AG04450 (cell line): ENCODE measurements at regions not wholly inside any gene's neighbourhood (a gene's known extent, or its start where the extent isn't known, plus 50 kb on each side); places are given as distances from the start of the nearest gene placed in this dataset.

Experiments
- CTCF ChIA-PET: fragments of 300-600, 350-600 bp; formaldehyde crosslinking; extraction: SDS; loops from one replicate; lab custom pipeline; 2022; ENCODE audit warnings: antibody characterized with exemption, inconsistent platforms; lab: Charles Lee
- POLR2A ChIA-PET: fragments of 350-600 bp; formaldehyde crosslinking; extraction: SDS; loops from one replicate; lab custom pipeline; 2021; ENCODE audit warnings: antibody characterized with exemption, inconsistent platforms; lab: Yijun Ruan, JAX
- DNase-seq: peaks from one replicate; pipeline ENCODE4 v3.0.0-alpha.2; 2011; ENCODE audit warnings: low read depth, low spot score
- H3K27ac ChIP-seq: one replicate; pipeline ENCODE4 v1.5.1; 2012; ENCODE audit warnings: low read depth, low read length, control low read depth
- H3K27me3 ChIP-seq: one replicate; pipeline ENCODE4 v1.6.0; 2012; ENCODE audit warnings: low read length; ENCODE audit not compliant: control insufficient read depth, insufficient read depth
- H3K4me3 ChIP-seq: 2 replicates; pipeline ENCODE4 v1.5.1; 2011; ENCODE audit warnings: mild to moderate bottlenecking, low read depth, low read length, control low read depth
- H3K9me3 ChIP-seq: 2 replicates; pipeline ENCODE4 v1.5.1; 2012; ENCODE audit warnings: low read length; ENCODE audit not compliant: control insufficient read depth, insufficient read depth
- TF ChIP-seq, protein P1 (sequence below): IDR thresholded peaks from 2 replicates; pipeline ENCODE4 v1.5.1; 2011; ENCODE audit warnings: low read depth, low read length, control low read depth, inconsistent platforms

DNA sequence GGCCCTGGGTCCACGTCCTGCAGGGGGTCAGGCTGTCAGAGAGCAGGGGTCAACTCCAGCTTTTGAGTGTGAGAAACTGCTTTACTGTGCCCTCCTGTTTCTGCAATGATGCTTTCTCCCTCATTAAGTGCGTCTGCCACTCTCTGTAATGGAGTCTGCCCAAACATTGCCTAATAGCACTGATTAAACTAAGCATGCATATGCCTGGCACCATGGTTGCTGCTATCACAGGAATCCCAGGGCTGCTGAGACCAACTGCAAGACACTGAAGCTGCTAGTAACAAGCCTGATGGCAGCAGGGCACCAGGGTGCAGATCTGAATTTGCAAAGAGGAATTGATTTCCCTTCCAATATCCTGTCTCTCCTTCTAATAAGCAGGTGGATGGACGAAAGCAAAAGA is 125.3 kb downstream of the SLC24A2 start:
- Histone ChIP-seq H3K27me3 (no peaks in the 10 kb centered on the region), H3K9me3 (no peaks in the 10 kb centered on the region), H3K27ac (no peak overlapping the region), H3K4me3 (no peak overlapping the region)
- no peak for DNase-seq
- ChIA-PET CTCF (no interaction called here), POLR2A (no interaction called here)
- TF ChIP-seq, protein P1, sequence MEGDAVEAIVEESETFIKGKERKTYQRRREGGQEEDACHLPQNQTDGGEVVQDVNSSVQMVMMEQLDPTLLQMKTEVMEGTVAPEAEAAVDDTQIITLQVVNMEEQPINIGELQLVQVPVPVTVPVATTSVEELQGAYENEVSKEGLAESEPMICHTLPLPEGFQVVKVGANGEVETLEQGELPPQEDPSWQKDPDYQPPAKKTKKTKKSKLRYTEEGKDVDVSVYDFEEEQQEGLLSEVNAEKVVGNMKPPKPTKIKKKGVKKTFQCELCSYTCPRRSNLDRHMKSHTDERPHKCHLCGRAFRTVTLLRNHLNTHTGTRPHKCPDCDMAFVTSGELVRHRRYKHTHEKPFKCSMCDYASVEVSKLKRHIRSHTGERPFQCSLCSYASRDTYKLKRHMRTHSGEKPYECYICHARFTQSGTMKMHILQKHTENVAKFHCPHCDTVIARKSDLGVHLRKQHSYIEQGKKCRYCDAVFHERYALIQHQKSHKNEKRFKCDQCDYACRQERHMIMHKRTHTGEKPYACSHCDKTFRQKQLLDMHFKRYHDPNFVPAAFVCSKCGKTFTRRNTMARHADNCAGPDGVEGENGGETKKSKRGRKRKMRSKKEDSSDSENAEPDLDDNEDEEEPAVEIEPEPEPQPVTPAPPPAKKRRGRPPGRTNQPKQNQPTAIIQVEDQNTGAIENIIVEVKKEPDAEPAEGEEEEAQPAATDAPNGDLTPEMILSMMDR = no peak

DNA sequence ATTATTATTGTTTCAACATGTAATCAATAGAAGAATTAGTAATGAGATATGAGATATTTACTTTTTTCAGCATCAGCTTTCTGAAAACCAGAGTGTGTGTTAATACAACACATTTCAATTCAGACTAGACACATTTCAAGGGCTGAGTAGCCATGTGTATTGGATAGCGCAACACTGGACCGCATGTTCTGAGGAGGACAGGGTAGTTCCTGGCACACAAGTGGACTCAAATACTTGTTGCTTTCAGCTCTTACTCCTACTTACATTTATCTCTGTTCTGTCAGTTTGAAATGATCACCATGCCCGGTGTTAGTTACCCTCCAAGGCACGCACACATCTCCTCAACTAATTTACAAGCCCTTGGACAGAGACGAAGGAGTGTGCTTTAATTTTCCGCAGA is 126.6 kb downstream of the SLC24A2 start:
- POLR2A ChIA-PET = no interaction called here
- Histone ChIP-seq H3K27ac (no peak overlapping the region), H3K9me3 (no peaks in the 10 kb centered on the region), H3K27me3 (no peaks in the 10 kb centered on the region), H3K4me3 (no peak overlapping the region)
- TF ChIP-seq, protein P1 = no peak
- DNase-seq = no peak
- CTCF ChIA-PET = no interaction called here

DNA sequence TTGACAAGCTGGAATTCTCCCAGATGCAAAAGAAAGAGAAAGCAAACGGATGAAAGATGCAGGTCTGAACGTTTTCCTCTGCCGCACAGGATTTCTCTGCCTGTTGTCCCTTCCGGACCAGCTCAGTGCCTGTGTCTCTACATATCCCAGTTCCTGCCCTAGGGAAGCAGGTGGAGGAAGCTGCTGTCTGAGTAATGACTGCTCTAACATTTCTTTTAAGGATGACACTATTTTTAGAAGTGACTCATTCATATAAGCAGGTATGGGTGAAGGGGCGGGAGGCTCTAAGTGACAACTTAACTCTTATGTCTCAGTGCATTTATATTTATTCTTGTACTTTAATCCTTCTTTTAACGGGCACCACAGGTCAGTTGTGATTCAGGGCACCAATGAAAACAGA is 128.8 kb downstream of the SLC24A2 start:
- H3K9me3 ChIP-seq = no peaks in the 10 kb centered on the region
- ChIA-PET CTCF (interaction anchor here (0.5 kb wide), 1 partner anchor 444 kb away, joined by 6 read pairs; no protein-coding TSS in a partner anchor), POLR2A (no interaction called here)
- no peaks in the 10 kb centered on the region for H3K27me3 ChIP-seq
- DNase-seq = no peak
- no peak overlapping the region for H3K27ac ChIP-seq
- TF ChIP-seq, protein P1 = no peak
- no peak overlapping the region for H3K4me3 ChIP-seq

DNA sequence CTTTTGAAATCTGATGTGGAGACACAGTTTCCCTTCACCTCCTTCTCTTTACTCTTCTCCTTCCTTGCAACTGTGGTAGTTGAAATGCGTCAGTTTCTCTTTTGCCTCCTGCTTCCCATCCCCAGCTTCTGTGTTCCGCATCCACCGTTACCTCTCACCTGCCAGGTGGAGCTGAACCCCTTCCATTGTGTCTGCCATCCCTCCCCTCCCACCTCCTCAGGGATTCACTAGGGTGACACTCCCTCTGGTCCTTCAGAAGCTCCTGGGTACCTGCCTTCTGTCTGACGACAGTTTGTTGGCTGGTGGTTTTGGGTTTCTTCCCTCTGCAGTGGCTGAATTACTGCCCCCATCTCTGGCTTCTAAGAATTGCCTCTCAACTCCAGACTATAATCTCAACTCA is 132.1 kb downstream of the SLC24A2 start:
- DNase-seq = no peak
- Histone ChIP-seq H3K9me3 (no peaks in the 10 kb centered on the region), H3K27ac (no peak overlapping the region), H3K4me3 (no peak overlapping the region), H3K27me3 (no peaks in the 10 kb centered on the region)
- TF ChIP-seq, protein P1 = no peak
- CTCF ChIA-PET = interaction anchor here (0.5 kb wide), 1 partner anchor 1771 kb away, joined by 4 read pairs; no protein-coding TSS in a partner anchor
- POLR2A ChIA-PET = no interaction called here

DNA sequence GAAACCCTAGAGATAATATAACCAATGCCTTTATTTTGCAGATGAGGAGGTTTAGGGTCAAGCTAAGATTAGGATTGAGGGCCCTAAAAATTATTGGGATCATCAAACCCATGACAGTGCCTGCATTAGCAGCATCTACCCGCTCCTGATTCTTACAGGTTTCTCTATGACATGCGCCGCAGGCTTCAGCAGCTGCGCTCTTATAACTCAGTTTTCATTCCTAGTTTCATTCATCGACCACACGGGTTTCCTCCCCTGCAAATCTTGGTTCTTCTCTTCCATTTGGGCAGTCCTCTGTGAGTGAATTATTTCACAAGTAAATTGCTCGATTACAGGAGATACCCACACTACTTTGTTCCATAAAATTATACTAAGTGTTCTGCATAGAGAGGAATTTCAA is 137.2 kb downstream of the SLC24A2 start:
- H3K9me3 ChIP-seq = no peaks in the 10 kb centered on the region
- H3K27me3 ChIP-seq = no peaks in the 10 kb centered on the region
- CTCF ChIA-PET = no interaction called here
- POLR2A ChIA-PET = no interaction called here
- DNase-seq = no peak
- H3K27ac ChIP-seq = no peak overlapping the region
- TF ChIP-seq, protein P1 = no peak
- H3K4me3 ChIP-seq = no peak overlapping the region
